ENCODE measurements at regions not wholly inside any gene's neighbourhood (a gene's known extent, or its start where the extent isn't known, plus 50 kb on each side); places are given as distances from the start of the nearest gene placed in this dataset.

- Histone ChIP-seq H3K4me3 (ENCODE audit: low read length) (no peak overlapping the region), H3K36me3 (ENCODE audit: insufficient read depth, low read length) (no peaks in the 10 kb centered on the region), H3K9me3 (replicated peaks; ENCODE audit: low read length) (no peaks in the 10 kb centered on the region), H3K4me1 (ENCODE audit: control insufficient read depth, insufficient read depth, low read length) (peaks cover 19% of the 10 kb centered on the region), H3K27me3 (ENCODE audit: control insufficient read depth, insufficient read depth, low read length) (no peaks in the 10 kb centered on the region), H3K4me2 (ENCODE audit: low read length) (no peak overlapping the region), H3K9ac (ENCODE audit: low read depth, low read length) (no peak overlapping the region)
These were observed 438.1 kb upstream of the ST6GAL2 start for GRCh38 chr2:107323946-107324565.

GRCh38 chr2:107325981-107326786 lies 440.2 kb upstream of the ST6GAL2 start:
- Histone ChIP-seq H3K4me1 (ENCODE audit: control insufficient read depth, insufficient read depth, low read length) (peaks cover 19% of the 10 kb centered on the region), H3K9me3 (replicated peaks; ENCODE audit: low read length) (no peaks in the 10 kb centered on the region), H3K27me3 (ENCODE audit: control insufficient read depth, insufficient read depth, low read length) (no peaks in the 10 kb centered on the region), H3K9ac (ENCODE audit: low read depth, low read length) (peak overlapping the region; percentile 27), H3K36me3 (ENCODE audit: insufficient read depth, low read length) (no peaks in the 10 kb centered on the region), H3K4me2 (ENCODE audit: low read length) (peak overlapping the region; percentile 64), H3K4me3 (ENCODE audit: low read length) (peak overlapping the region; percentile 39)

DNA sequence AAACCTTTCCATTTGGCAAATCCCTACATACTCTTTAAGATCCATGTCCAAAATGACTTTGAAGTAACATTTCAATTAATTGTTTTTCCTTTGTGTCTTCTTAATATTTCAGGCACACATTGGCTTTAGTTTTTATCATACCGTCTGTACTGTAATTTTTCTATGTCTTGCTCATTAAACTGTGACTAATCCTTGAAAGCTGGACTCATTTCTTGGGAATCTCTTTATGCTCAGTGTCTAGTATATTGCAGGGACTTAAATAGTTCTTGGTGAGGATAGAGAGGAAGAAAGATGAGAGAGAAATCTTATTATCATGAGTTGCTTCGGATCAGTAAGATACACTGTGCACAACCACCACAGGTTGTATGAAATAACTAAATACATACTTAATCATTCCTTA lies 448.3 kb upstream of the ST6GAL2 start:
- Histone ChIP-seq H3K4me1 (ENCODE audit: control insufficient read depth, insufficient read depth, low read length) (peaks cover 15% of the 10 kb centered on the region), H3K4me2 (ENCODE audit: low read length) (no peak overlapping the region), H3K9ac (ENCODE audit: low read depth, low read length) (no peak overlapping the region), H3K4me3 (ENCODE audit: low read length) (no peak overlapping the region), H3K27me3 (ENCODE audit: control insufficient read depth, insufficient read depth, low read length) (no peaks in the 10 kb centered on the region), H3K9me3 (replicated peaks; ENCODE audit: low read length) (no peaks in the 10 kb centered on the region), H3K36me3 (ENCODE audit: insufficient read depth, low read length) (no peaks in the 10 kb centered on the region)

GRCh38 chr2:107336526-107336925 lies 450.6 kb upstream of the ST6GAL2 start:
- Histone ChIP-seq H3K9ac (ENCODE audit: low read depth, low read length) (no peak overlapping the region), H3K9me3 (replicated peaks; ENCODE audit: low read length) (no peaks in the 10 kb centered on the region), H3K4me2 (ENCODE audit: low read length) (peak overlapping the region; percentile 40), H3K4me3 (ENCODE audit: low read length) (no peak overlapping the region), H3K4me1 (ENCODE audit: control insufficient read depth, insufficient read depth, low read length) (peaks cover 15% of the 10 kb centered on the region), H3K36me3 (ENCODE audit: insufficient read depth, low read length) (no peaks in the 10 kb centered on the region), H3K27me3 (ENCODE audit: control insufficient read depth, insufficient read depth, low read length) (no peaks in the 10 kb centered on the region)

GRCh38 chr2:107337209-107337898 lies 451.4 kb upstream of the ST6GAL2 start:
- Histone ChIP-seq H3K4me1 (ENCODE audit: control insufficient read depth, insufficient read depth, low read length) (peaks cover 15% of the 10 kb centered on the region), H3K27me3 (ENCODE audit: control insufficient read depth, insufficient read depth, low read length) (no peaks in the 10 kb centered on the region), H3K36me3 (ENCODE audit: insufficient read depth, low read length) (no peaks in the 10 kb centered on the region), H3K4me3 (ENCODE audit: low read length) (no peak overlapping the region), H3K9me3 (replicated peaks; ENCODE audit: low read length) (peaks cover 2% of the 10 kb centered on the region), H3K9ac (ENCODE audit: low read depth, low read length) (no peak overlapping the region), H3K4me2 (ENCODE audit: low read length) (no peak overlapping the region)

GRCh38 chr2:107338059-107338458 lies 452.1 kb upstream of the ST6GAL2 start:
- Histone ChIP-seq H3K4me3 (ENCODE audit: low read length) (no peak overlapping the region), H3K4me2 (ENCODE audit: low read length) (no peak overlapping the region), H3K9ac (ENCODE audit: low read depth, low read length) (peak overlapping the region; percentile 9), H3K27me3 (ENCODE audit: control insufficient read depth, insufficient read depth, low read length) (no peaks in the 10 kb centered on the region), H3K4me1 (ENCODE audit: control insufficient read depth, insufficient read depth, low read length) (peaks cover 15% of the 10 kb centered on the region), H3K9me3 (replicated peaks; ENCODE audit: low read length) (peaks cover 4% of the 10 kb centered on the region), H3K36me3 (ENCODE audit: insufficient read depth, low read length) (no peaks in the 10 kb centered on the region)

DNA sequence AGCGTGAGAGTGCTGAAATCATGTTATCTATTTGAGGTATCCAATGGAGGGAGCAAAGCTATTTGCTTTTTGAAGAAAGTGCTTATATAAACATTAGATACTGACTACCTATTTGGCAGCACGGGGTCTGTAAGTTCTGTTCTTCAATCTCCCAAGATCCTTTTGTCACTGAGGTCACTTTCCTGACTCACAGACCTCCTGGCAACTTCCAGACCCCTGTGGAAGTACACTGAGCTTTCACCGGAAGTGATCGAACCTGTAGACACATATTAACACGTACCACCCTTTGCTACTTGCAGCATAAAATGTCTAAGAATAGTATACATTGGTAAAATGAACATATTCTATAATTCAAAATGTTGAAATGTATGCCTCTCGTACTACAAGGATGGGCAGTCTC lies 452.6 kb upstream of the ST6GAL2 start:
- Histone ChIP-seq H3K27me3 (ENCODE audit: control insufficient read depth, insufficient read depth, low read length) (no peaks in the 10 kb centered on the region), H3K9me3 (replicated peaks; ENCODE audit: low read length) (peaks cover 4% of the 10 kb centered on the region), H3K4me2 (ENCODE audit: low read length) (no peak overlapping the region), H3K4me3 (ENCODE audit: low read length) (no peak overlapping the region), H3K9ac (ENCODE audit: low read depth, low read length) (no peak overlapping the region), H3K4me1 (ENCODE audit: control insufficient read depth, insufficient read depth, low read length) (peaks cover 15% of the 10 kb centered on the region), H3K36me3 (ENCODE audit: insufficient read depth, low read length) (no peaks in the 10 kb centered on the region)

DNA sequence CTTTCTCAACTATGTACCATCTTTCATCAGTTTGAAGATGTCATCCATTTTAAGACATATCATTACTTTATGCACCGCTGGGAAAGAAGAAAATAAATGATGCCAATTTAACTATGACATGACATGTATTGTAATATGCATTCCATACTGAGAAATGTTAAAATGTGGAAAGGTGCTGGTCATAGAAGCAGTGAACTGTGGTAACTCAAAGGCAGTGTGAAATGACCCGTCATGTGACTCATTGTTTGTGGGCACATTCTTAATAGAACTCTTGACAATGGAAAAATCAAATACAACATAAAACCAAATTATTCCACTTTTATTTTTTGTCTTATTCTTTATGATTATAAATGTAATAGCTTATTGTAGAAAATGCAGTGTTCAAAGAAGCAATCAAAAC lies 455.0 kb upstream of the ST6GAL2 start:
- Histone ChIP-seq H3K36me3 (ENCODE audit: insufficient read depth, low read length) (no peaks in the 10 kb centered on the region), H3K27me3 (ENCODE audit: control insufficient read depth, insufficient read depth, low read length) (no peaks in the 10 kb centered on the region), H3K4me3 (ENCODE audit: low read length) (no peak overlapping the region), H3K9me3 (replicated peaks; ENCODE audit: low read length) (peaks cover 4% of the 10 kb centered on the region), H3K4me2 (ENCODE audit: low read length) (no peak overlapping the region), H3K4me1 (ENCODE audit: control insufficient read depth, insufficient read depth, low read length) (peaks cover 11% of the 10 kb centered on the region), H3K9ac (ENCODE audit: low read depth, low read length) (no peak overlapping the region)

DNA sequence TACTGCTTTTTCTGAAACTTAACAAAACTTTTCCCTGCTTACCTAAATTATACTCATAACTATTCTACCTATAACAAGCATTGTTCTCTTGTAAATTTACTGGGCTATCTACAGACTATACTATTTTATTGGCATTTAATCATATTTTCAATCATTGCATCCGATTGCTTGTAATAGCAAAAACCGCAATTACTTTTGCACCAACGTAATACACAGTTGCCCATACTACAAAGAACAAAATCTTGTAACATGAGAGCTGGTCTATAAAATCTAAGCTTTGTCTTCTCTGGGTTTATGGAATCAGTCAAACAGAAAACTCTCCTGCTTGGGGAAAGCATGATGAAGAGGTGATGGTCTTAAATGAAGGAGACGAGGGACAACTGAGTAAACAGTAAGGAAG lies 463.4 kb upstream of the ST6GAL2 start:
- no peak overlapping the region for H3K4me2 ChIP-seq (ENCODE audit: low read length)
- H3K27me3 ChIP-seq (ENCODE audit: control insufficient read depth, insufficient read depth, low read length): no peaks in the 10 kb centered on the region
- no peak overlapping the region for H3K9ac ChIP-seq (ENCODE audit: low read depth, low read length)
- H3K36me3 ChIP-seq (ENCODE audit: insufficient read depth, low read length): no peaks in the 10 kb centered on the region
- H3K4me3 ChIP-seq (ENCODE audit: low read length): no peak overlapping the region
- H3K9me3 ChIP-seq (replicated peaks; ENCODE audit: low read length): no peaks in the 10 kb centered on the region
- no peaks in the 10 kb centered on the region for H3K4me1 ChIP-seq (ENCODE audit: control insufficient read depth, insufficient read depth, low read length)

DNA sequence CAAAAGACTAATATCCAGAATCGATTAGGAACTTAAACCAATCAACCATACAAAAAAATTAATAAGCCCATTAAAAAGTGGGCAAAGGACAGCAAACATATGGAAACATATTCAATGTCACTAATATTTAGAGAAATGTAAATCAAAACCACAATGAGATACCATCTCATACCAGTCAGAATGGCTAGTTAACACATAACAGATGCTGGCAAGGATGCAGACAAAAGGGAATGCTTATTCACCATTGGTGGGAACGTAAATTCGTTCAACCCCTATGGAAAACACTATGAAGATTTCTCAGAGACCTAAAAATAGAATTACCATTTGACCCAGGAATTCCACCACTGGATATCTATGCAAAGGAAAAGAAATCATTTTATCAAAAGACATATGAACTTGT lies 468.2 kb upstream of the ST6GAL2 start:
- Histone ChIP-seq H3K4me3 (ENCODE audit: low read length) (no peak overlapping the region), H3K36me3 (ENCODE audit: insufficient read depth, low read length) (no peaks in the 10 kb centered on the region), H3K4me1 (ENCODE audit: control insufficient read depth, insufficient read depth, low read length) (no peaks in the 10 kb centered on the region), H3K4me2 (ENCODE audit: low read length) (no peak overlapping the region), H3K27me3 (ENCODE audit: control insufficient read depth, insufficient read depth, low read length) (no peaks in the 10 kb centered on the region), H3K9me3 (replicated peaks; ENCODE audit: low read length) (no peaks in the 10 kb centered on the region), H3K9ac (ENCODE audit: low read depth, low read length) (no peak overlapping the region)

DNA sequence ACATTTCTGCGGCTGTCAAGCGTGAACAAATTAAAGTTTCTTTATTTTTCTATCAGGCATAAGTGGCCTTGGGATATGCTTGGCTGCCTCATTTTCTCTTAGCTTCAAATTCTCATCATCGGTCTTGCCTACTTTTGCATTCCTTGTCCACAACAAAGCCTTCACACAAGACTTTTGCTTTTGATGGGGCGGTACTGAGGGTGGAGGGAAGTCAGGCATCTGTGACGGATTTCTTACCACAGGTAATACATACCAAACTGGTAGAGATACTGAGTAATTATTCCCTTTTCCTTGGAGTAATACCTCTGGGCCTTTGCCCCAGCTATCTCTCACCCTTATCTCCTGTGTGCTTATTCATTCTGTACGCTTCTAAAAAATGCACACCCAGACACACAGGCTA lies 468.3 kb upstream of the RGPD4 start:
- Histone ChIP-seq H3K9ac (ENCODE audit: low read depth, low read length) (no peak overlapping the region), H3K36me3 (ENCODE audit: insufficient read depth, low read length) (no peaks in the 10 kb centered on the region), H3K4me1 (ENCODE audit: control insufficient read depth, insufficient read depth, low read length) (no peaks in the 10 kb centered on the region), H3K9me3 (replicated peaks; ENCODE audit: low read length) (no peaks in the 10 kb centered on the region), H3K4me2 (ENCODE audit: low read length) (no peak overlapping the region), H3K4me3 (ENCODE audit: low read length) (no peak overlapping the region), H3K27me3 (ENCODE audit: control insufficient read depth, insufficient read depth, low read length) (no peaks in the 10 kb centered on the region)

Data from skeletal muscle satellite cell (primary cell).